ENCODE measurements at regions not wholly inside any gene's neighbourhood (a gene's known extent, or its start where the extent isn't known, plus 50 kb on each side); places are given as distances from the start of the nearest gene placed in this dataset.

GRCh38 chr5:34511063-34511462 lies 145.1 kb upstream of the RAI14 start:
- FAIRE-seq = no peak
- no peak for TF ChIP-seq POLR2A (IDR thresholded peaks at IDR 0.05; ENCODE audit: low read depth, low read length)
- no peak for DNase-seq (ENCODE audit: insufficient read length, low spot score)

GRCh38 chr5:34511481-34511880 lies 144.6 kb upstream of the RAI14 start:
- DNase-seq (ENCODE audit: insufficient read length, low spot score) (no peak), FAIRE-seq (no peak)
- TF ChIP-seq POLR2A (IDR thresholded peaks at IDR 0.05; ENCODE audit: low read depth, low read length) = no peak

- DNase-seq (ENCODE audit: insufficient read length, low spot score) = no peak
- FAIRE-seq = no peak
- TF ChIP-seq POLR2A (IDR thresholded peaks at IDR 0.05; ENCODE audit: low read depth, low read length) = no peak
Observed at GRCh38 chr5:34511915-34512314, 144.2 kb upstream of the RAI14 start.

GRCh38 chr5:34516166-34516565 lies 140.0 kb upstream of the RAI14 start:
- no peak for FAIRE-seq
- TF ChIP-seq POLR2A (IDR thresholded peaks at IDR 0.05; ENCODE audit: low read depth, low read length) = no peak
- no peak for DNase-seq (ENCODE audit: insufficient read length, low spot score)

GRCh38 chr5:34516686-34517085 lies 139.4 kb upstream of the RAI14 start:
- no peak for TF ChIP-seq POLR2A (IDR thresholded peaks at IDR 0.05; ENCODE audit: low read depth, low read length)
- no peak for FAIRE-seq
- DNase-seq (ENCODE audit: insufficient read length, low spot score) = no peak

GRCh38 chr5:34517249-34517648 lies 138.9 kb upstream of the RAI14 start:
- no peak for DNase-seq (ENCODE audit: insufficient read length, low spot score)
- no peak for TF ChIP-seq POLR2A (IDR thresholded peaks at IDR 0.05; ENCODE audit: low read depth, low read length)
- FAIRE-seq = no peak

- DNase-seq (ENCODE audit: insufficient read length, low spot score) (no peak), FAIRE-seq (no peak)
- no peak for TF ChIP-seq POLR2A (IDR thresholded peaks at IDR 0.05; ENCODE audit: low read depth, low read length)
Observed at GRCh38 chr5:34519489-34520220, 136.5 kb upstream of the RAI14 start.

GRCh38 chr5:34521628-34522290 lies 134.4 kb upstream of the RAI14 start:
- no peak for TF ChIP-seq POLR2A (IDR thresholded peaks at IDR 0.05; ENCODE audit: low read depth, low read length)
- FAIRE-seq = no peak
- DNase-seq (ENCODE audit: insufficient read length, low spot score) = no peak

- no peak for TF ChIP-seq POLR2A (IDR thresholded peaks at IDR 0.05; ENCODE audit: low read depth, low read length)
- DNase-seq (ENCODE audit: insufficient read length, low spot score) (peak; percentile 65), FAIRE-seq (peak; percentile 92)
Observed at GRCh38 chr5:34522599-34523386, 133.3 kb upstream of the RAI14 start.

GRCh38 chr5:34523387-34523726 lies 132.8 kb upstream of the RAI14 start:
- no peak for DNase-seq (ENCODE audit: insufficient read length, low spot score)
- TF ChIP-seq POLR2A (IDR thresholded peaks at IDR 0.05; ENCODE audit: low read depth, low read length) = no peak
- no peak for FAIRE-seq

GRCh38 chr5:34524123-34524522 lies 132.0 kb upstream of the RAI14 start:
- peak; percentile 40 for DNase-seq (ENCODE audit: insufficient read length, low spot score)
- FAIRE-seq = no peak
- TF ChIP-seq POLR2A (IDR thresholded peaks at IDR 0.05; ENCODE audit: low read depth, low read length) = no peak

- DNase-seq (ENCODE audit: insufficient read length, low spot score) (no peak), FAIRE-seq (no peak)
- TF ChIP-seq POLR2A (IDR thresholded peaks at IDR 0.05; ENCODE audit: low read depth, low read length) = no peak
Observed at GRCh38 chr5:34525761-34526160, 130.4 kb upstream of the RAI14 start.

GRCh38 chr5:34526682-34527305 lies 129.3 kb upstream of the RAI14 start:
- FAIRE-seq = no peak
- TF ChIP-seq POLR2A (IDR thresholded peaks at IDR 0.05; ENCODE audit: low read depth, low read length) = no peak
- DNase-seq (ENCODE audit: insufficient read length, low spot score) = no peak

Data from H54 (cell line).